Adrenal gland (tissue), 5 donors: ENCODE measurements at regions not wholly inside any gene's neighbourhood (a gene's known extent, or its start where the extent isn't known, plus 50 kb on each side); places are given as distances from the start of the nearest gene placed in this dataset.

Experiments
- CTCF ChIP-seq, 6 experiments: fragments of 450-650 bp in 4 of 6; fragments of 200-600 bp in 2 of 6; sonication (generic) in 1 of 6; IDR thresholded peaks; 1 replicate in 5 of 6; 2 replicates in 1 of 6; pipeline versions ENCODE4 v1.5.1 to v1.8.0; 2016 to 2021; ENCODE audit warnings: antibody characterized with exemption in 6 of 6, mild to moderate bottlenecking in 2 of 6, moderate library complexity in 1 of 6
- POLR2A ChIP-seq, 2 donors: fragments of 450-650 bp; IDR thresholded peaks; one replicate each; pipeline ENCODE4 v1.6.1; 2017; ENCODE audit warnings: antibody characterized with exemption in 2 of 2, mild to moderate bottlenecking in 2 of 2, moderate library complexity in 1 of 2
- donor health status: DM: no; HTN: no; CAD: no.

- TF ChIP-seq CTCF (IDR thresholded peaks at IDR 0.05) (no peak), POLR2A (IDR thresholded peaks at IDR 0.05) (no peak)
Measured at GRCh38 chr7:50952120-50952519, 169.4 kb upstream of the GRB10 start.
